Renal cortical epithelial cell (primary cell): ENCODE measurements at regions not wholly inside any gene's neighbourhood (a gene's known extent, or its start where the extent isn't known, plus 50 kb on each side); places are given as distances from the start of the nearest gene placed in this dataset.
A peak's percentile ranks its signal among the peaks of the same experiment; 100 is the strongest.

ENCODE experiments used
- DNase-seq: peaks from one replicate; pipeline ENCODE4 v3.0.0-alpha.2; 2011; ENCODE audit warnings: low read depth

- DNase-seq = no peak
Measured at GRCh38 chr3:40810813-40811212, 286.1 kb downstream of the ZNF621 start.

- DNase-seq = no peak
Measured at GRCh38 chr3:40817017-40817416, 292.3 kb downstream of the ZNF621 start.

GRCh38 chr3:40821315-40821714 is 296.6 kb downstream of the ZNF621 start:
- no peak for DNase-seq

- DNase-seq = no peak
Measured at GRCh38 chr3:40827226-40827625, 302.5 kb downstream of the ZNF621 start.

- peak; percentile 88 for DNase-seq
Measured at GRCh38 chr3:40827942-40828688, 303.4 kb downstream of the ZNF621 start.

- peak; percentile 74 for DNase-seq
Measured at GRCh38 chr3:40828741-40829415, 304.1 kb downstream of the ZNF621 start.

GRCh38 chr3:40829876-40830275 is 305.1 kb downstream of the ZNF621 start:
- peak; percentile 86 for DNase-seq

GRCh38 chr3:40837300-40837699 is 312.5 kb downstream of the ZNF621 start:
- no peak for DNase-seq

GRCh38 chr3:40841131-40841530 is 316.4 kb downstream of the ZNF621 start:
- DNase-seq = no peak

- no peak for DNase-seq
Measured at GRCh38 chr3:40841570-40842109, 316.9 kb downstream of the ZNF621 start.

GRCh38 chr3:40842714-40843113 is 318.0 kb downstream of the ZNF621 start:
- no peak for DNase-seq

GRCh38 chr3:40843208-40843624 is 318.5 kb downstream of the ZNF621 start:
- no peak for DNase-seq

GRCh38 chr3:40843851-40844548 is 319.2 kb downstream of the ZNF621 start:
- DNase-seq = peak; percentile 55

GRCh38 chr3:40844896-40845295 is 320.1 kb downstream of the ZNF621 start:
- no peak for DNase-seq

- no peak for DNase-seq
Measured at GRCh38 chr3:40845447-40845846, 320.7 kb downstream of the ZNF621 start.

- DNase-seq = no peak
Measured at GRCh38 chr3:40845916-40846315, 321.2 kb downstream of the ZNF621 start.

GRCh38 chr3:40846451-40846850 is 321.7 kb downstream of the ZNF621 start:
- DNase-seq = no peak

GRCh38 chr3:40847551-40847992 is 322.8 kb downstream of the ZNF621 start:
- DNase-seq = peak; percentile 77

- DNase-seq = no peak
Measured at GRCh38 chr3:40848421-40848820, 323.7 kb downstream of the ZNF621 start.

GRCh38 chr3:40850861-40851260 is 326.1 kb downstream of the ZNF621 start:
- no peak for DNase-seq

GRCh38 chr3:40851836-40852235 is 327.1 kb downstream of the ZNF621 start:
- no peak for DNase-seq

- DNase-seq = no peak
Measured at GRCh38 chr3:40852712-40853111, 328.0 kb downstream of the ZNF621 start.
